H9 (cell line): ENCODE measurements at regions not wholly inside any gene's neighbourhood (a gene's known extent, or its start where the extent isn't known, plus 50 kb on each side); places are given as distances from the start of the nearest gene placed in this dataset.
"Not testable (repeated sequence)": the region's sequence is repeated elsewhere in the genome, so short reads cannot be mapped to it uniquely, and the experiment has no call there.

ENCODE experiments used
- DNase-seq: peaks from one replicate; pipeline ENCODE4 v3.0.0-alpha.2; 2017
- H2AFZ ChIP-seq: one replicate; pipeline ENCODE4 v1.6.1; 2013; ENCODE audit warnings: mild to moderate bottlenecking, low read length, control low read depth, moderate library complexity
- H2AK5ac ChIP-seq: 2 replicates; pipeline ENCODE4 v1.6.1; 2013; ENCODE audit warnings: low read length, control low read depth, mixed read lengths; ENCODE audit not compliant: insufficient read length
- H2BK120ac ChIP-seq: one replicate; pipeline ENCODE4 v1.6.1; 2013; ENCODE audit warnings: low read depth, mild to moderate bottlenecking, low read length, control low read depth, inconsistent platforms; ENCODE audit not compliant: poor library complexity, severe bottlenecking
- H2BK12ac ChIP-seq: 2 replicates; pipeline ENCODE4 v1.6.1; 2013; ENCODE audit warnings: low read length, control low read depth, mixed read lengths, low read depth; ENCODE audit not compliant: insufficient read length
- H2BK15ac ChIP-seq: 2 replicates; pipeline ENCODE4 v1.6.1; 2013; ENCODE audit warnings: low read depth, low read length, control low read depth
- H2BK20ac ChIP-seq: one replicate; pipeline ENCODE4 v1.6.1; 2013; ENCODE audit warnings: low read depth, mild to moderate bottlenecking, low read length, control low read depth, inconsistent platforms; ENCODE audit not compliant: poor library complexity, severe bottlenecking
- H2BK5ac ChIP-seq: 2 replicates; pipeline ENCODE4 v1.6.1; 2013; ENCODE audit warnings: low read length, control low read depth, mixed read lengths; ENCODE audit not compliant: insufficient read length
- H3K14ac ChIP-seq: 2 replicates; pipeline ENCODE4 v1.6.1; 2013; ENCODE audit warnings: low read length, control low read depth; ENCODE audit not compliant: insufficient read depth
- H3K18ac ChIP-seq: 2 replicates; pipeline ENCODE4 v1.6.1; 2013; ENCODE audit warnings: low read depth, mild to moderate bottlenecking, mixed read lengths, low read length, control low read depth; ENCODE audit not compliant: insufficient read length
- H3K23ac ChIP-seq: 2 replicates; pipeline ENCODE4 v1.6.1; 2013; ENCODE audit warnings: low read length, control low read depth, mixed read lengths, low read depth; ENCODE audit not compliant: insufficient read length
- H3K23me2 ChIP-seq: 2 replicates; pipeline ENCODE4 v1.6.1; 2013; ENCODE audit warnings: low read depth, mild to moderate bottlenecking, mixed read lengths, low read length, control low read depth; ENCODE audit not compliant: insufficient read length, poor library complexity, severe bottlenecking
- H3K27ac ChIP-seq: 2 replicates; pipeline ENCODE4 v1.5.1; 2013; ENCODE audit warnings: low read length, control low read depth, mixed read lengths, low read depth; ENCODE audit not compliant: insufficient read length
- H3K27me3 ChIP-seq: 2 replicates; pipeline ENCODE4 v1.6.1; 2013; ENCODE audit warnings: low read length, control low read depth, inconsistent platforms; ENCODE audit not compliant: insufficient read depth
- H3K4ac ChIP-seq: 2 replicates; pipeline ENCODE4 v1.6.1; 2013; ENCODE audit warnings: low read depth, mild to moderate bottlenecking, control low read depth, inconsistent platforms, low read length, moderate library complexity
- H3K4me1 ChIP-seq: 2 replicates; pipeline ENCODE4 v1.6.1; 2013; ENCODE audit warnings: low read length, control low read depth, inconsistent platforms; ENCODE audit not compliant: insufficient read depth
- H3K4me2 ChIP-seq: 2 replicates; pipeline ENCODE4 v1.6.1; 2013; ENCODE audit warnings: low read length, control low read depth, mixed read lengths; ENCODE audit not compliant: insufficient read length, insufficient read depth
- H3K56ac ChIP-seq: 2 replicates; pipeline ENCODE4 v1.6.1; 2013; ENCODE audit warnings: low read depth, mild to moderate bottlenecking, mixed read lengths, low read length, control low read depth; ENCODE audit not compliant: insufficient read length
- H3K79me1 ChIP-seq: 2 replicates; pipeline ENCODE4 v1.6.1; 2013; ENCODE audit warnings: low read depth, mild to moderate bottlenecking, moderate library complexity, low read length, control low read depth, inconsistent platforms; ENCODE audit not compliant: insufficient read depth, poor library complexity, severe bottlenecking
- H3K79me2 ChIP-seq: 2 replicates; pipeline ENCODE4 v1.6.1; 2013; ENCODE audit warnings: low read length, control low read depth, inconsistent platforms; ENCODE audit not compliant: insufficient read depth
- H3K9ac ChIP-seq: 2 replicates; pipeline ENCODE4 v1.6.1; 2013; ENCODE audit warnings: low read length, control low read depth, mixed read lengths; ENCODE audit not compliant: insufficient read length; ENCODE audit errors: extremely low read depth
- H3K9me3 ChIP-seq: one replicate; pipeline ENCODE4 v1.6.1; 2013; ENCODE audit warnings: low read depth, low read length, inconsistent platforms; ENCODE audit not compliant: control insufficient read depth
- H3T11ph ChIP-seq: one replicate; pipeline ENCODE4 v1.6.1; 2013; ENCODE audit warnings: mild to moderate bottlenecking, low read length, control low read depth, inconsistent platforms
- H4K20me1 ChIP-seq: one replicate; pipeline ENCODE4 v1.6.1; 2013; ENCODE audit not compliant: control insufficient read depth, insufficient read length, insufficient read depth
- H4K5ac ChIP-seq: 2 replicates; pipeline ENCODE4 v1.6.1; 2013; ENCODE audit warnings: low read depth, mild to moderate bottlenecking, mixed read lengths, low read length, control low read depth; ENCODE audit not compliant: insufficient read length
- H4K8ac ChIP-seq: replicated peaks from 2 replicates; pipeline ENCODE4 v1.6.1; 2013; ENCODE audit warnings: low read length, control low read depth, mixed read lengths, low read depth; ENCODE audit not compliant: insufficient read length
- H4K91ac ChIP-seq: 2 replicates; pipeline ENCODE4 v1.6.1; 2013; ENCODE audit warnings: low read depth, mild to moderate bottlenecking, moderate library complexity, mixed read lengths, low read length, control low read depth; ENCODE audit not compliant: insufficient read length
- H3K27ac Mint-ChIP-seq, 3 experiments: 2 replicates in 2 of 3; 3 replicates in 1 of 3; pipeline ENCODE4 v1.8.0; 2020 to 2021; ENCODE audit warnings: mixed read lengths in 3 of 3, mild to moderate bottlenecking in 1 of 3, moderate library complexity in 1 of 3
- H3K27me3 Mint-ChIP-seq: 2 replicates; pipeline ENCODE4 v1.8.0; 2021; ENCODE audit warnings: low read depth, mild to moderate bottlenecking, moderate library complexity, mixed read lengths
- H3K36me3 Mint-ChIP-seq, 3 experiments: 2 replicates in 2 of 3; 3 replicates in 1 of 3; pipeline ENCODE4 v1.8.0; 2020 to 2021; ENCODE audit warnings: low read depth in 3 of 3, mixed read lengths in 3 of 3; ENCODE audit not compliant: insufficient read depth in 1 of 3
- H3K4me1 Mint-ChIP-seq, 2 experiments: 2 replicates each; pipeline ENCODE4 v1.8.0; 2020; ENCODE audit warnings: mixed read lengths in 2 of 2
- H3K4me3 Mint-ChIP-seq, 2 experiments: 2 replicates in 1 of 2; 3 replicates in 1 of 2; pipeline ENCODE4 v1.8.0; 2020 to 2021; ENCODE audit warnings: mild to moderate bottlenecking in 2 of 2, mixed read lengths in 2 of 2, moderate library complexity in 1 of 2
- H3K9me3 Mint-ChIP-seq, 2 experiments: 2 replicates in 1 of 2; 3 replicates in 1 of 2; pipeline ENCODE4 v1.8.0; 2020; ENCODE audit warnings: mild to moderate bottlenecking in 2 of 2, mixed read lengths in 2 of 2, moderate library complexity in 1 of 2
- CTCF ChIP-seq: fragments of 200-600 bp; sonication (generic); conservative IDR thresholded peaks from 3 replicates; pipeline ENCODE4 v1.8.0; 2021; ENCODE audit warnings: antibody characterized with exemption, mild to moderate bottlenecking
- WGBS: extraction: QIAGEN DNeasy Blood & Tissue Kit; methylation state at CpG from one replicate; pipeline ENCODE4 v1.1.7; 2013; ENCODE audit warnings: missing lambda C conversion rate, low lambda C conversion rate, mixed read lengths; ENCODE audit not compliant: insufficient read length; ENCODE audit errors: extremely low coverage; 5-methylcytosine and 5-hydroxymethylcytosine counted together

- Histone ChIP-seq H3K79me1 (no peaks in the 10 kb centered on the region), H3K27me3 (no peaks in the 10 kb centered on the region), H3K4me1 (no peaks in the 10 kb centered on the region), H2BK5ac (no peak overlapping the region), H2BK20ac (no peak overlapping the region), H3K56ac (no peak overlapping the region), H2BK15ac (no peak overlapping the region), H2BK120ac (no peak overlapping the region), H3T11ph (no peak overlapping the region), H3K14ac (no peak overlapping the region), H3K18ac (no peak overlapping the region), H3K9me3 (no peaks in the 10 kb centered on the region), H4K8ac (no peak overlapping the region), H2AK5ac (no peak overlapping the region), H2BK12ac (no peak overlapping the region), H3K23me2 (no peaks in the 10 kb centered on the region), H2AFZ (no peak overlapping the region), H3K4me2 (no peak overlapping the region), H3K27ac (no peak overlapping the region), H4K20me1 (no peaks in the 10 kb centered on the region), H3K23ac (no peak overlapping the region), H3K9ac (no peak overlapping the region), H3K79me2 (no peaks in the 10 kb centered on the region), H4K5ac (no peak overlapping the region), H4K91ac (no peak overlapping the region), H3K4ac (no peak overlapping the region)
- Mint-ChIP-seq H3K27me3 (no peaks in the 10 kb centered on the region), H3K9me3 (peaks cover 3 to 9% of the 10 kb centered on the region in 2 experiments; a peak in 3 of 5 replicates), H3K36me3 (no peaks in the 10 kb centered on the region), H3K4me1 (peaks cover 4 to 6% of the 10 kb centered on the region in 2 experiments; a peak in 3 of 4 replicates), H3K27ac (no peak overlapping the region), H3K4me3 (no peak overlapping the region)
- no peak for TF ChIP-seq CTCF
- DNase-seq: no peak
- no CpG with 5 or more reads among the region's 3 CpGs for WGBS
Measured at GRCh38 chr6:63049216-63049615, 162.1 kb upstream of the FKBP1C start.

GRCh38 chr6:63053206-63053605 is 158.1 kb upstream of the FKBP1C start:
- not testable (repeated sequence) for H3K23me2 ChIP-seq, H3K23ac ChIP-seq, H2BK5ac ChIP-seq, H3K4me2 ChIP-seq, H4K8ac ChIP-seq, H3K79me2 ChIP-seq, H3T11ph ChIP-seq, H2AFZ ChIP-seq, H3K27me3 ChIP-seq, H3K27ac ChIP-seq, H3K18ac ChIP-seq, H3K9me3 ChIP-seq, H3K9ac ChIP-seq, H2BK120ac ChIP-seq, H3K27me3 Mint-ChIP-seq, H3K56ac ChIP-seq, H3K4me1 Mint-ChIP-seq, H2BK12ac ChIP-seq, H2BK15ac ChIP-seq, H4K20me1 ChIP-seq, H3K79me1 ChIP-seq, H4K5ac ChIP-seq, H3K4ac ChIP-seq, H3K36me3 Mint-ChIP-seq, H2AK5ac ChIP-seq, H3K4me1 ChIP-seq, H3K14ac ChIP-seq, H2BK20ac ChIP-seq, H4K91ac ChIP-seq
- Mint-ChIP-seq H3K27ac (peak overlapping the region in 1 of 3 experiments; percentile 83; a peak in 3 of 7 replicates), H3K9me3 (peaks cover 8 to 12% of the 10 kb centered on the region in 2 experiments), H3K4me3 (peak overlapping the region in 1 of 2 experiments; percentile 74; a peak in 2 of 5 replicates)
- peak; percentile 71 for DNase-seq
- WGBS: no CpG with 5 or more reads among the region's 9 CpGs
